RWPE2 (cell line): ENCODE measurements at regions not wholly inside any gene's neighbourhood (a gene's known extent, or its start where the extent isn't known, plus 50 kb on each side); places are given as distances from the start of the nearest gene placed in this dataset.

Source experiments
- ATAC-seq: fragments of 200-7000 bp; cut with Tn5 transposase; 3 replicates; pipeline ENCODE4 v1.9.1; 2021; ENCODE audit warnings: low read depth
- DNase-seq: peaks from one replicate; pipeline ENCODE4 v3.0.0-alpha.2; 2020; ENCODE audit warnings: low spot score
- H3K27ac ChIP-seq: fragments of 450-650 bp; 2 replicates; pipeline ENCODE4 v1.5.1; 2017; ENCODE audit warnings: mild to moderate bottlenecking; ENCODE audit not compliant: poor library complexity, severe bottlenecking
- H3K27me3 ChIP-seq: fragments of 250-450 bp; sonication (Bioruptor Pico); 2 replicates; pipeline ENCODE4 v1.5.1; 2021; ENCODE audit warnings: mild to moderate bottlenecking, moderate library complexity; ENCODE audit not compliant: insufficient read depth, poor library complexity, severe bottlenecking
- H3K36me3 ChIP-seq: fragments of 250-450 bp; sonication (Bioruptor Pico); 2 replicates; pipeline ENCODE4 v1.5.1; 2020; ENCODE audit warnings: low read depth, mild to moderate bottlenecking, moderate library complexity
- H3K4me1 ChIP-seq: fragments of 250-450 bp; sonication (Bioruptor Pico); 2 replicates; pipeline ENCODE4 v1.5.1; 2021; ENCODE audit warnings: mild to moderate bottlenecking, moderate library complexity; ENCODE audit not compliant: insufficient read depth, poor library complexity, severe bottlenecking
- H3K4me3 ChIP-seq: fragments of 250-450 bp; sonication (Bioruptor Pico); 2 replicates; pipeline ENCODE4 v1.5.1; 2021; ENCODE audit warnings: mild to moderate bottlenecking, moderate library complexity; ENCODE audit not compliant: severe bottlenecking
- H3K9me3 ChIP-seq: fragments of 250-450 bp; sonication (Bioruptor Pico); 2 replicates; pipeline ENCODE4 v1.5.1; 2021; ENCODE audit warnings: mild to moderate bottlenecking, moderate library complexity; ENCODE audit not compliant: severe bottlenecking
- CTCF ChIP-seq: fragments of 450-650 bp; IDR thresholded peaks from one replicate; pipeline ENCODE4 v1.5.1; 2017; ENCODE audit warnings: mild to moderate bottlenecking, moderate library complexity; ENCODE audit not compliant: poor library complexity, severe bottlenecking

- Histone ChIP-seq H3K4me1 (peaks cover 6% of the 10 kb centered on the region), H3K9me3 (no peaks in the 10 kb centered on the region), H3K27me3 (no peaks in the 10 kb centered on the region), H3K4me3 (no peak overlapping the region), H3K27ac (no peak overlapping the region), H3K36me3 (no peaks in the 10 kb centered on the region)
- ATAC-seq (no peak), DNase-seq (no peak)
- TF ChIP-seq CTCF: no peak
These were observed 79.6 kb upstream of the KCTD3 start for GRCh38 chr1:215487466-215487865.

DNA sequence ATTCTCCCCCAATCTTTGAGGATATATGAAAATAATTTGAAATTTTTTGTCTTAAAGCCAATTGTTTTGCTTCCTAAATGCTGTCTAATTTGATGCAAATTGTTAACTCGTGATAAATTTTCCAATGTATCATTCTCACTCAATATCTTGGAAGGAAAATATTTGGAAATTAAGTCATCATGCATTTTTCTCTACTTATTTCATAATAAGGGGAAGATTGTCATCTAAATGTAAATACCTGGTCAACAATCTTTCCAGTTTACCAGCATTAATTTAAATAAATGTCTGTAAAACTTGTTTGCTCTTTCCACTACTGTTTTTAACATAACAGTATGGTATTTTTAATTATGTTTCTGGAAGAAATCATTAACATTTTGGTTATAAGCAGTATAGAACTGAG is 78.3 kb upstream of the KCTD3 start:
- no peak overlapping the region for H3K27ac ChIP-seq
- no peaks in the 10 kb centered on the region for H3K9me3 ChIP-seq
- ATAC-seq (no peak), DNase-seq (no peak)
- H3K27me3 ChIP-seq: no peaks in the 10 kb centered on the region
- H3K36me3 ChIP-seq: no peaks in the 10 kb centered on the region
- no peak overlapping the region for H3K4me3 ChIP-seq
- TF ChIP-seq CTCF: no peak
- peaks cover 6% of the 10 kb centered on the region for H3K4me1 ChIP-seq

GRCh38 chr1:215489771-215490565 is 77.1 kb upstream of the KCTD3 start:
- peak; percentile 46; the same call in 2 of the 3 replicates for ATAC-seq
- Histone ChIP-seq H3K4me3 (no peak overlapping the region), H3K4me1 (peaks cover 6% of the 10 kb centered on the region), H3K36me3 (no peaks in the 10 kb centered on the region), H3K27ac (peak overlapping the region; percentile 41), H3K9me3 (no peaks in the 10 kb centered on the region), H3K27me3 (no peaks in the 10 kb centered on the region)
- TF ChIP-seq CTCF: no peak
- DNase-seq: no peak

GRCh38 chr1:215497528-215497927 is 69.6 kb upstream of the KCTD3 start:
- TF ChIP-seq CTCF: no peak
- ATAC-seq: no peak
- H3K27ac ChIP-seq: no peak overlapping the region
- no peak for DNase-seq
- H3K4me3 ChIP-seq: no peak overlapping the region
- H3K9me3 ChIP-seq: no peaks in the 10 kb centered on the region
- no peaks in the 10 kb centered on the region for H3K27me3 ChIP-seq
- no peaks in the 10 kb centered on the region for H3K36me3 ChIP-seq
- H3K4me1 ChIP-seq: no peaks in the 10 kb centered on the region

- TF ChIP-seq CTCF: no peak
- H3K4me1 ChIP-seq: no peaks in the 10 kb centered on the region
- no peak for DNase-seq
- H3K4me3 ChIP-seq: no peak overlapping the region
- no peaks in the 10 kb centered on the region for H3K9me3 ChIP-seq
- H3K27me3 ChIP-seq: no peaks in the 10 kb centered on the region
- H3K36me3 ChIP-seq: no peaks in the 10 kb centered on the region
- no peak for ATAC-seq
- no peak overlapping the region for H3K27ac ChIP-seq
These were observed 65.6 kb upstream of the KCTD3 start for GRCh38 chr1:215501496-215501895.
